ENCODE measurements at regions not wholly inside any gene's neighbourhood (a gene's known extent, or its start where the extent isn't known, plus 50 kb on each side); places are given as distances from the start of the nearest gene placed in this dataset.

- TF ChIP-seq CTCF (IDR thresholded peaks at IDR 0.05) (no peak), POLR2A (IDR thresholded peaks at IDR 0.05) (no peak)
Measured at GRCh38 chr16:62829607-62830006, 793.4 kb upstream of the CDH8 start.
